Panc1 (cell line): ENCODE measurements at regions not wholly inside any gene's neighbourhood (a gene's known extent, or its start where the extent isn't known, plus 50 kb on each side); places are given as distances from the start of the nearest gene placed in this dataset.

Experiments
- ATAC-seq: fragments of 200-7000 bp; cut with Tn5 transposase; 2 replicates; pipeline ENCODE4 v1.9.1; 2020; ENCODE audit warnings: mild to moderate bottlenecking, moderate library complexity
- BruUV-seq: library from RNA; stranded (reverse); fragments of 400-500 nt; replicated peaks from 2 replicates; lab custom pipeline; 2021; lab: Mats Ljungman, UMichigan
- CTCF ChIA-PET: fragments of 300-600 bp; sonication (Branson Sonifier 250); formaldehyde crosslinking; loops from one replicate; lab custom pipeline; 2022; ENCODE audit warnings: antibody characterized with exemption; lab: Charles Lee
- POLR2A ChIA-PET: fragments of 300-600 bp; sonication (Branson Sonifier 250); formaldehyde crosslinking; loops from one replicate; lab custom pipeline; 2022; ENCODE audit warnings: antibody characterized with exemption; lab: Charles Lee
- DNase-seq: peaks from one replicate; pipeline ENCODE4 v3.0.0-alpha.2; 2010; ENCODE audit warnings: low read depth, low spot score
- H3K27ac ChIP-seq: 2 replicates; pipeline ENCODE4 v1.5.1; 2011; ENCODE audit warnings: mild to moderate bottlenecking, low read length, inconsistent platforms
- H3K27me3 ChIP-seq: fragments of 200-500 bp; sonication (Bioruptor generic); 2 replicates; pipeline ENCODE4 v1.6.0; 2014; ENCODE audit warnings: low read length, inconsistent platforms; ENCODE audit not compliant: control insufficient read depth, insufficient read depth
- H3K36me3 ChIP-seq: fragments of 200-500 bp; sonication (Bioruptor generic); 2 replicates; pipeline ENCODE4 v1.5.1; 2014; ENCODE audit warnings: inconsistent platforms, mild to moderate bottlenecking, low read length, moderate library complexity; ENCODE audit not compliant: control insufficient read depth, insufficient read depth
- H3K4me1 ChIP-seq: 2 replicates; pipeline ENCODE4 v1.5.1; 2011; ENCODE audit warnings: inconsistent platforms, mild to moderate bottlenecking, low read length, moderate library complexity; ENCODE audit not compliant: control insufficient read depth, insufficient read depth
- H3K4me3 ChIP-seq, 2 experiments: 2 replicates each; pipeline ENCODE4 v1.5.1; 2011 to 2012; ENCODE audit warnings: low read depth in 2 of 2, low read length in 2 of 2, mild to moderate bottlenecking in 2 of 2, inconsistent platforms in 1 of 2, moderate library complexity in 1 of 2
- H3K9me3 ChIP-seq: fragments of 200-500 bp; sonication (Bioruptor generic); 2 replicates; pipeline ENCODE4 v1.5.1; 2014; ENCODE audit warnings: low read depth, mild to moderate bottlenecking, inconsistent platforms, low read length, moderate library complexity; ENCODE audit not compliant: control insufficient read depth, insufficient read depth
- CTCF ChIP-seq: fragments of 450-650 bp; IDR thresholded peaks from 2 replicates; pipeline ENCODE4 v1.5.1; 2017; ENCODE audit warnings: mild to moderate bottlenecking
- POLR2AphosphoS5 ChIP-seq: IDR thresholded peaks from 2 replicates; pipeline ENCODE4 v1.6.1; 2012; ENCODE audit warnings: mild to moderate bottlenecking, low read depth, low read length, moderate library complexity
- REST ChIP-seq, 2 experiments: IDR thresholded peaks; 2 replicates each; pipeline ENCODE4 v1.6.1; 2011 to 2012; ENCODE audit warnings: low read depth in 2 of 2, control low read depth in 1 of 2, low read length in 1 of 2, mild to moderate bottlenecking in 1 of 2, moderate library complexity in 1 of 2; ENCODE audit not compliant: insufficient read depth in 1 of 2
- SIN3A ChIP-seq: IDR thresholded peaks from 2 replicates; pipeline ENCODE4 v1.6.1; 2012; ENCODE audit warnings: low read depth, mild to moderate bottlenecking, low read length, moderate library complexity, borderline replicate concordance; ENCODE audit not compliant: insufficient read depth
- TCF7L2 ChIP-seq: IDR thresholded peaks from 2 replicates; pipeline ENCODE4 v1.6.1; 2011; ENCODE audit warnings: mild to moderate bottlenecking, low read depth, low read length, inconsistent platforms
- in situ Hi-C: cut with HindIII; loops from 2 replicates; pipeline ENCODE4 v1.10.0; 2016; ENCODE audit warnings: low sequenced_read_pairs, low pct_unique_long_range_greater_than_20kb
- intact Hi-C: fragments of 100-400 bp; cut with micrococcal nuclease; formaldehyde crosslinking; loops from one replicate; pipeline ENCODE4 v1.10.0; 2022; ENCODE audit not compliant: unreplicated experiment

- Histone ChIP-seq H3K9me3 (no peaks in the 10 kb centered on the region), H3K27ac (no peak overlapping the region), H3K36me3 (no peaks in the 10 kb centered on the region), H3K27me3 (no peaks in the 10 kb centered on the region; the same call in 1 of the 2 replicates), H3K4me1 (no peaks in the 10 kb centered on the region), H3K4me3 (no peak overlapping the region)
- ATAC-seq: no peak
- in situ Hi-C loops (no loop called here), intact Hi-C loops (no loop called here)
- CTCF ChIA-PET: no interaction called here
- no TSS peak for BruUV-seq
- DNase-seq: no peak
- POLR2A ChIA-PET: no interaction called here
- TF ChIP-seq CTCF: no peak
- TF ChIP-seq SIN3A: no peak
- TF ChIP-seq POLR2AphosphoS5: no peak
- TF ChIP-seq REST (IDR thresholded peaks at IDR 0.05; ENCODE audit: insufficient read depth in 1 of 2, low read depth in 2 of 2, low read length in 1 of 2): no peak
- TF ChIP-seq TCF7L2: no peak
Measured at GRCh38 chr5:175347027-175347426, 97.0 kb downstream of the DRD1 start.

GRCh38 chr5:175344331-175345195, 99.4 kb downstream of the DRD1 start:
- peak overlapping the region; percentile 20; the same call in 1 of the 2 replicates for H3K27ac ChIP-seq
- no peaks in the 10 kb centered on the region for H3K4me1 ChIP-seq
- H3K9me3 ChIP-seq: no peaks in the 10 kb centered on the region
- CTCF ChIA-PET: no interaction called here
- in situ Hi-C loops (no loop called here), intact Hi-C loops (no loop called here)
- ATAC-seq: peak; percentile 85
- POLR2A ChIA-PET: no interaction called here
- BruUV-seq: no TSS peak
- no peaks in the 10 kb centered on the region; the same call in 1 of the 2 replicates for H3K27me3 ChIP-seq
- no peak overlapping the region for H3K4me3 ChIP-seq
- no peak for DNase-seq
- TF ChIP-seq CTCF: no peak
- no peak for TF ChIP-seq REST (IDR thresholded peaks at IDR 0.05; ENCODE audit: insufficient read depth in 1 of 2, low read depth in 2 of 2, low read length in 1 of 2)
- peak; percentile 58; the same call in 1 of the 2 replicates for TF ChIP-seq TCF7L2
- no peaks in the 10 kb centered on the region for H3K36me3 ChIP-seq
